Neutrophil (primary cell): ENCODE measurements at regions not wholly inside any gene's neighbourhood (a gene's known extent, or its start where the extent isn't known, plus 50 kb on each side); places are given as distances from the start of the nearest gene placed in this dataset.

ENCODE experiments used
- H3K27ac ChIP-seq: fragments of 200-600 bp; sonication (generic); 2 replicates; pipeline ENCODE4 v1.5.1; 2016; ENCODE audit warnings: mild to moderate bottlenecking, moderate library complexity
- H3K27me3 ChIP-seq: fragments of 200-600 bp; sonication (generic); 2 replicates; pipeline ENCODE4 v1.6.0; 2016; ENCODE audit warnings: mild to moderate bottlenecking
- H3K36me3 ChIP-seq: fragments of 200-600 bp; sonication (generic); 2 replicates; pipeline ENCODE4 v1.5.1; 2017
- H3K4me1 ChIP-seq, 2 experiments: fragments of 200-600 bp in 1 of 2; sonication (generic) in 1 of 2; 1 replicate in 1 of 2; 2 replicates in 1 of 2; pipeline versions ENCODE4 v1.5.1 to v1.6.1; 2013 to 2016; ENCODE audit warnings: low read depth in 1 of 2, low read length in 1 of 2, mild to moderate bottlenecking in 1 of 2, moderate library complexity in 1 of 2; ENCODE audit not compliant: control insufficient read depth in 1 of 2, insufficient read depth in 1 of 2
- H3K4me3 ChIP-seq, 2 experiments: fragments of 200-600 bp in 1 of 2; sonication (generic) in 1 of 2; 1 replicate in 1 of 2; 2 replicates in 1 of 2; pipeline ENCODE4 v1.5.1; 2013 to 2016; ENCODE audit warnings: low read depth in 1 of 2, low read length in 1 of 2, mild to moderate bottlenecking in 1 of 2, moderate library complexity in 1 of 2
- H3K9me3 ChIP-seq: fragments of 200-600 bp; sonication (generic); 2 replicates; pipeline ENCODE4 v1.5.1; 2016
- TF ChIP-seq, protein P1 (sequence below): fragments of 200-600 bp; sonication (generic); IDR thresholded peaks from 2 replicates; pipeline ENCODE4 v1.5.1; 2016; ENCODE audit warnings: antibody characterized with exemption

DNA sequence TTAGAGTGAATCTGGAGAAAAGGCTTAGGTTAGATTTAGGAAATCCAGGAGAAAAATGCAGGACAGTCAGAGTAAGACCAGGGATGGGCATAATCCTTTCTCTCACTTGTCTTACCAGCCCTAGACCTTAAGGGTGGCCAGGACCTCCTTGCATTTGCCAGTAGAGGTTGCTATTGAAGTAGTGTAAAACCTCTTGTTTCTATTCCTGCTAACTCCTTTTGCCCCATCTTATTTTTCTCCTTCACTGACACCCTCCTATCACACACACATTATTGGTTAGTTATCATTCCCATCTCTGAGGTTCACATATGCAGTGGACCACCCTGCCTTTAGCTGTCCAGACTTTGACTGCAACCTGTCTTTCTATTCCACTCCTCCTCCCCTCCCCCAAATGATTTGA, 75.0 kb upstream of the MACF1 start:
- no peaks in the 10 kb centered on the region for H3K4me1 ChIP-seq
- no peak overlapping the region for H3K27ac ChIP-seq
- TF ChIP-seq, protein P1, sequence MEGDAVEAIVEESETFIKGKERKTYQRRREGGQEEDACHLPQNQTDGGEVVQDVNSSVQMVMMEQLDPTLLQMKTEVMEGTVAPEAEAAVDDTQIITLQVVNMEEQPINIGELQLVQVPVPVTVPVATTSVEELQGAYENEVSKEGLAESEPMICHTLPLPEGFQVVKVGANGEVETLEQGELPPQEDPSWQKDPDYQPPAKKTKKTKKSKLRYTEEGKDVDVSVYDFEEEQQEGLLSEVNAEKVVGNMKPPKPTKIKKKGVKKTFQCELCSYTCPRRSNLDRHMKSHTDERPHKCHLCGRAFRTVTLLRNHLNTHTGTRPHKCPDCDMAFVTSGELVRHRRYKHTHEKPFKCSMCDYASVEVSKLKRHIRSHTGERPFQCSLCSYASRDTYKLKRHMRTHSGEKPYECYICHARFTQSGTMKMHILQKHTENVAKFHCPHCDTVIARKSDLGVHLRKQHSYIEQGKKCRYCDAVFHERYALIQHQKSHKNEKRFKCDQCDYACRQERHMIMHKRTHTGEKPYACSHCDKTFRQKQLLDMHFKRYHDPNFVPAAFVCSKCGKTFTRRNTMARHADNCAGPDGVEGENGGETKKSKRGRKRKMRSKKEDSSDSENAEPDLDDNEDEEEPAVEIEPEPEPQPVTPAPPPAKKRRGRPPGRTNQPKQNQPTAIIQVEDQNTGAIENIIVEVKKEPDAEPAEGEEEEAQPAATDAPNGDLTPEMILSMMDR = no peak
- no peak overlapping the region for H3K4me3 ChIP-seq
- H3K9me3 ChIP-seq = no peaks in the 10 kb centered on the region
- no peaks in the 10 kb centered on the region for H3K36me3 ChIP-seq
- H3K27me3 ChIP-seq = peaks cover 9% of the 10 kb centered on the region

DNA sequence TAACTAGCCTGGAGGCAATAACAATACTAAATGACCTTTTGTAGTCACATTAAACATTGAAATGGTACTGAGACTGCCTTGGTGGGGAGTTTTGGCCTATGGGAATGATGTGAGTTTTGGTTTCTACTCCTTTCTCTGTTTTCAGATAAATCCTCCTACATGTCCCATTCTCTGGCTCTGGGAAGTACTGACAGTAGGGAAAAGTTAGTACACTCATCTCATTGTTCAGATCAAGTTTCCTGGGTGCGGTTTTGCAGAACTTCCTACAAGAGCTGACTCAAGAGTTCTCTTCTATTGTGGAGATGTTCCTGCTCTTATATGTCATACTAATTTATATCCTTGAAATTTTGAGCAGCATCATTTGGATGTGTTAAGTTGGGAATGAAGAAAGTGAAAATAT, 74.2 kb upstream of the MACF1 start:
- Histone ChIP-seq H3K36me3 (no peaks in the 10 kb centered on the region), H3K9me3 (no peaks in the 10 kb centered on the region), H3K4me3 (no peak overlapping the region), H3K27me3 (peaks cover 9% of the 10 kb centered on the region), H3K4me1 (no peaks in the 10 kb centered on the region), H3K27ac (no peak overlapping the region)
- TF ChIP-seq, protein P1 = no peak

DNA sequence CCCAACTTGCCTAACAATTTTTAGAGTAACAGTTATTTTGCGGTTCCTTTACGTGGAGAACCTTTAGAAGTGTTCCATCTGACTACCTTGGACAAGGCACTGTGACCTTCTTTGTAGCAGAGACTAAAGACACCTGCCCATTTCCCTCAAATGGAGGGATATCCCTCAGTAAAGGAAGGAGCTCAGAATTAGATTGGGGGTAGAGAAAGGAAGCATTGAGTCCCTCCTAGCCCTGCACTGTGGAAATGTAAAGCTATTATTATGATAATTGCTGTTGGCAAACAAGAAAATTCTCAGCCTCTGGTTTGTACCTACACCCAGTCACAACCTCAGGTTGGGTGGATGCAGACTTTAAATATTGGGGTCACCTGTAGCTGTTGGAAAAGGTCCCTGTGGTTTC, 72.6 kb upstream of the MACF1 start:
- Histone ChIP-seq H3K4me3 (no peak overlapping the region), H3K27me3 (peaks cover 9% of the 10 kb centered on the region), H3K36me3 (no peaks in the 10 kb centered on the region), H3K4me1 (no peaks in the 10 kb centered on the region), H3K27ac (no peak overlapping the region), H3K9me3 (no peaks in the 10 kb centered on the region)
- TF ChIP-seq, protein P1 = no peak

DNA sequence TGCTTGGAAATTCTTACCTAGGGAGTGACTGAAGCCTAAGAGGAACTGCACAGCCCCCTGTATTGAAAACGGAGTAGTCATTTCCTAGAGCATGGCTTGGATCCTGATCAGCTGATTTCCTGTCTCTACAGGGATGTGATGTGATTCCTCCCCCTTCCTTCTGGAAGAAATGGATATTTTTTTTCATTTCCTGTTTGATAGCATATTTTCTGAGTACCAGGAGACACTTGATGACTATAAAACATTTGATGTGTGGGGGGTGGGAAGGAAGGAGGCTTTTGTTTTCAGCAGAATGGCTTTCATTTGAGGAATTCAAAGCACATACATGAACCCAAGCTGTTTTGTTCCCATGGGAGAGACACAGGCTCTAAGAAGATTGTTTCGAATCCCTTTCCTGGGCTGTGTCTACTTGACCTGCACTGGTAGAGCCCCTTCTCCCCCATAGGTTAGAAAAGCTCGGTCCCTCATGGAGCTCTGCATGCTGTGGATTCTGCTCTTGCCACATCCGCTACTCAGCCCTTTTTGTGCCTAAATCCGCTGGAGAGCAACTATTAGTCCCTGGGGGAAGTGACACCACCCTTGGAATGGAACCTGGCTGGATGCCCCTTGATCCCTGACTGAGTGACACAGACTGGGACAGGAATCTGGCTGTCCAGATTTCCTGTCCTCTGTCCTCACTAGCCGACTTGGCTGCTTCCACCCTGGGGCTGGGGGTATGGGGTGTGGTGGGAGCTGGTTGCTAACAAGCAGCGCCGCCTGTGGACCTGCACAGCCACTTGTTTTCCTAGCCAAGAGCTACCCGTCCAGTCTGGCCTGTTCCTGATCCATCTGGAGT, 71.8 kb upstream of the MACF1 start:
- Histone ChIP-seq H3K9me3 (no peaks in the 10 kb centered on the region), H3K4me1 (no peaks in the 10 kb centered on the region), H3K4me3 (no peak overlapping the region), H3K27me3 (peaks cover 9% of the 10 kb centered on the region), H3K27ac (no peak overlapping the region), H3K36me3 (no peaks in the 10 kb centered on the region)
- TF ChIP-seq, protein P1 = no peak

DNA sequence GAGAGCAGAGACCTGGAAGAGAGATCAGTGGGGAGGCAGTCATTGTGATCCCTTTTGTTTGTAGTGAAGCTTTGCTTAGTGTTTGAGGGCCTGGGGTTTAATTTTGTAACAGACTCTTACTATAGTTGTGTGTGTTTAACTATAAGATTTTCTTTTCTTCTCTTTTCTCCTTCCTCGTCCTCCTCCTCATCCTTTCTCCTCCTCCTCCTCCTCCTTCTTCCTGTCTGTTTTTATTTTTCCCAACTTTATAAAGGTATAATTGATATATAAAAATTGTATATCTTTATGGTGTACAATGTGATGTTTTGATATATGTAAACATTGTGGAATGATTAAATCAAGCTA, 71.2 kb upstream of the MACF1 start:
- H3K27ac ChIP-seq = no peak overlapping the region
- no peaks in the 10 kb centered on the region for H3K9me3 ChIP-seq
- no peak overlapping the region for H3K4me3 ChIP-seq
- H3K4me1 ChIP-seq = no peaks in the 10 kb centered on the region
- TF ChIP-seq, protein P1 = no peak
- no peaks in the 10 kb centered on the region for H3K36me3 ChIP-seq
- H3K27me3 ChIP-seq = peaks cover 9% of the 10 kb centered on the region
